H1 (cell line): ENCODE measurements at regions not wholly inside any gene's neighbourhood (a gene's known extent, or its start where the extent isn't known, plus 50 kb on each side); places are given as distances from the start of the nearest gene placed in this dataset.

Experiments used
- ATF3 ChIP-seq: IDR thresholded peaks from 2 replicates; pipeline ENCODE4 v1.6.1; 2011; ENCODE audit warnings: low read depth, mild to moderate bottlenecking, low read length; ENCODE audit not compliant: insufficient read depth
- CTBP2 ChIP-seq: IDR thresholded peaks from 2 replicates; pipeline ENCODE4 v1.7.0; 2011; ENCODE audit warnings: borderline replicate concordance, mild to moderate bottlenecking, moderate library complexity, mixed read lengths, low read length; ENCODE audit not compliant: insufficient read depth, insufficient read length
- CTCF ChIP-seq, 3 experiments: IDR thresholded peaks; 1 replicate in 2 of 3; 2 replicates in 1 of 3; pipeline versions ENCODE4 v1.5.1 to v1.6.1; 2011; ENCODE audit warnings: low read length in 3 of 3, mild to moderate bottlenecking in 3 of 3, inconsistent platforms in 2 of 3, low read depth in 1 of 3, moderate library complexity in 1 of 3; ENCODE audit not compliant: insufficient read depth in 1 of 3; ENCODE audit errors: control extremely low read depth in 1 of 3
- EZH2 ChIP-seq: fragments of 200-600 bp; sonication (generic); IDR thresholded peaks from 2 replicates; pipeline ENCODE4 v1.7.1; 2012; ENCODE audit warnings: low read depth, mild to moderate bottlenecking, moderate library complexity, low read length, inconsistent platforms; ENCODE audit not compliant: severe bottlenecking
- HDAC2 ChIP-seq, 2 experiments: fragments of 300-600 bp in 1 of 2; sonication (generic) in 1 of 2; IDR thresholded peaks; 2 replicates each; pipeline ENCODE4 v1.6.1; 2011 to 2012; ENCODE audit warnings: low read depth in 2 of 2, low read length in 2 of 2, mild to moderate bottlenecking in 2 of 2, moderate library complexity in 2 of 2, borderline replicate concordance in 1 of 2, inconsistent platforms in 1 of 2
- HDAC6 ChIP-seq: IDR thresholded peaks from one replicate; pipeline ENCODE4 v1.7.1; 2012; ENCODE audit warnings: low read depth, mild to moderate bottlenecking, inconsistent platforms, low read length, moderate library complexity
- JUN ChIP-seq: IDR thresholded peaks from 2 replicates; pipeline ENCODE4 v1.6.1; 2011; ENCODE audit warnings: low read depth, mild to moderate bottlenecking, improper control_type of control experiment, low read length
- KDM5A ChIP-seq: fragments of 200-600 bp; IDR thresholded peaks from 2 replicates; pipeline ENCODE4 v1.7.1; 2012; ENCODE audit warnings: mild to moderate bottlenecking, low read length, inconsistent platforms, mixed read lengths
- NANOG ChIP-seq: IDR thresholded peaks from 2 replicates; pipeline ENCODE4 v1.6.1; 2011; ENCODE audit warnings: low read length, low read depth, mild to moderate bottlenecking, inconsistent platforms; ENCODE audit not compliant: insufficient read depth, poor library complexity, severe bottlenecking
- POLR2A ChIP-seq, 2 experiments: IDR thresholded peaks; 1 replicate in 1 of 2; 2 replicates in 1 of 2; pipeline ENCODE4 v1.6.1; 2011; ENCODE audit warnings: low read depth in 2 of 2, low read length in 2 of 2, mild to moderate bottlenecking in 2 of 2; ENCODE audit errors: control extremely low read depth in 1 of 2
- RNF2 ChIP-seq: fragments of 200-900, 300-1000 bp; sonication (generic); IDR thresholded peaks from 2 replicates; pipeline ENCODE4 v1.7.1; 2016; ENCODE audit warnings: borderline replicate concordance, low read depth, mild to moderate bottlenecking, antibody characterized with exemption, low read length; ENCODE audit not compliant: poor library complexity, severe bottlenecking; ENCODE audit errors: missing control alignments
- TEAD4 ChIP-seq: IDR thresholded peaks from 2 replicates; pipeline ENCODE4 v1.6.1; 2012; ENCODE audit warnings: low read depth, low read length, inconsistent platforms, mixed read lengths
- TF ChIP-seq, protein P1 (sequence below): IDR thresholded peaks from 2 replicates; pipeline ENCODE4 v1.6.1; 2012; ENCODE audit warnings: inconsistent platforms
- TF ChIP-seq, protein P2 (sequence below): IDR thresholded peaks from 2 replicates; pipeline ENCODE4 v1.6.1; 2011; ENCODE audit warnings: low read length, improper control_type of control experiment

- no peak for TF ChIP-seq ATF3
- no peak for TF ChIP-seq KDM5A
- TF ChIP-seq POLR2A (IDR thresholded peaks at IDR 0.05; ENCODE audit: control extremely low read depth in 1 of 2, low read depth in 2 of 2, low read length in 2 of 2) = no peak
- TF ChIP-seq, protein P1, sequence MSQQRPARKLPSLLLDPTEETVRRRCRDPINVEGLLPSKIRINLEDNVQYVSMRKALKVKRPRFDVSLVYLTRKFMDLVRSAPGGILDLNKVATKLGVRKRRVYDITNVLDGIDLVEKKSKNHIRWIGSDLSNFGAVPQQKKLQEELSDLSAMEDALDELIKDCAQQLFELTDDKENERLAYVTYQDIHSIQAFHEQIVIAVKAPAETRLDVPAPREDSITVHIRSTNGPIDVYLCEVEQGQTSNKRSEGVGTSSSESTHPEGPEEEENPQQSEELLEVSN = no peak
- TF ChIP-seq CTCF (IDR thresholded peaks at IDR 0.05; ENCODE audit: control extremely low read depth in 1 of 3, insufficient read depth in 1 of 3, low read depth in 1 of 3, low read length in 3 of 3) = no peak
- TF ChIP-seq CTBP2 = no peak
- no peak for TF ChIP-seq HDAC2 (IDR thresholded peaks at IDR 0.05; ENCODE audit: borderline replicate concordance in 1 of 2, low read depth in 2 of 2, low read length in 2 of 2)
- TF ChIP-seq RNF2 = no peak
- no peak for TF ChIP-seq TEAD4
- TF ChIP-seq HDAC6 = no peak
- TF ChIP-seq EZH2 = no peak
- no peak for TF ChIP-seq JUN
- TF ChIP-seq, protein P2, sequence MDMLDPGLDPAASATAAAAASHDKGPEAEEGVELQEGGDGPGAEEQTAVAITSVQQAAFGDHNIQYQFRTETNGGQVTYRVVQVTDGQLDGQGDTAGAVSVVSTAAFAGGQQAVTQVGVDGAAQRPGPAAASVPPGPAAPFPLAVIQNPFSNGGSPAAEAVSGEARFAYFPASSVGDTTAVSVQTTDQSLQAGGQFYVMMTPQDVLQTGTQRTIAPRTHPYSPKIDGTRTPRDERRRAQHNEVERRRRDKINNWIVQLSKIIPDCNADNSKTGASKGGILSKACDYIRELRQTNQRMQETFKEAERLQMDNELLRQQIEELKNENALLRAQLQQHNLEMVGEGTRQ = no peak
- TF ChIP-seq NANOG = no peak
Measured at GRCh38 chr14:97924922-97925613, 1127.9 kb downstream of the VRK1 start.
